SKM-1 (cell line): ENCODE measurements at regions not wholly inside any gene's neighbourhood (a gene's known extent, or its start where the extent isn't known, plus 50 kb on each side); places are given as distances from the start of the nearest gene placed in this dataset.
"Not testable (repeated sequence)": the region's sequence is repeated elsewhere in the genome, so short reads cannot be mapped to it uniquely, and the experiment has no call there.

Experiments
- DNase-seq: peaks from one replicate; lab custom pipeline; 2025; ENCODE audit not compliant: unreplicated experiment; lab: John Stamatoyannopoulos, UW

- no peak for DNase-seq
Observed at GRCh38 chr1:234849832-234850231, 239.9 kb upstream of the IRF2BP2 start.

GRCh38 chr1:234848972-234849649, 239.1 kb upstream of the IRF2BP2 start:
- DNase-seq, result peak; percentile 97

DNA sequence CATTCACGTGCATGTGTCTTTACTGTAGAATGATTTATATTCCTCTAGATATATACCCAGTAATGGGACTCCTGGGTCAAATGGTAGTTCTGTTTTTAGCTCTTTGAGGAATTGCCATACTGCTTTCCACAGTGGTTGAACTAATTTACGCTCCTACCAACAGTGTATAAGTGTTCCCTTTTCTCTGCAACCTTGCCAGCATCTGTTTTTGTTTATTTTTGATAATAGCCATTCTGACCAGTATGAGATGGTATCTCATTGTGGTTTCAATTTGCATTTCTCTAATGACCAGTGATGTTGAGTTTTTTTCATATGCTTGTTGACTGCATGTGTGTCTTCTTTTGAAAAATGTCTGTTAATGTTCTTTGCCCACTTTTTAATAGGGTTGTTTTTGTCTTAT, 236.8 kb upstream of the IRF2BP2 start:
- DNase-seq, result not testable (repeated sequence)

GRCh38 chr1:234845836-234846235, 235.9 kb upstream of the IRF2BP2 start:
- DNase-seq, result no peak

DNA sequence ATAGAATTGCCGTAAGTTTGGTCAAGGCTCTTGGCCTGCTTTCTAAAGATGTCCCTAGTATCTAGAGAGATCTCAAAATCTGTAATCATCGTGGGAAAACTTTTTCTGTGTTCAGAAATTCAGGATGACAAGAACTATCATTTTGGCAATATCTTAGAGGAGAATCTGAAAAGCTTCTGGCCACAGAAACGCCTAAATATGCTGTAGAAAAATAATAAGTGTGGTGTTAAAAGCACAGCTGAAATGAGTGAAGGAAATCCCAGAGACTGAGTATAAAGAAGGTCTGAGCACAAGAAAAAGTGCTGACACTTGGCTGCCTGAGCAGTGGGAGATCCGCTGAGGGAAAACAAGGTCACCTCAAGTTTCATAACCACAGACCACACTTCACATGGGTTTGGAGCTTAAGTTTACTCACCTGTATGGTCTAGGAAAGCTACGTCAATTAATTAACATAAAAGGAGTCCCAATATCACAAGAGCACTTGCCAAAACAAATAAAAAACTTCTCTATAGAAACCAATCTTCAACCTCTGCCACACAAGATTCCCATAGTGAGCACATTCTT, 235.2 kb upstream of the IRF2BP2 start:
- no peak for DNase-seq

GRCh38 chr1:234844479-234845031, 234.6 kb upstream of the IRF2BP2 start:
- no peak for DNase-seq

GRCh38 chr1:234843946-234844345, 234.0 kb upstream of the IRF2BP2 start:
- no peak for DNase-seq

DNA sequence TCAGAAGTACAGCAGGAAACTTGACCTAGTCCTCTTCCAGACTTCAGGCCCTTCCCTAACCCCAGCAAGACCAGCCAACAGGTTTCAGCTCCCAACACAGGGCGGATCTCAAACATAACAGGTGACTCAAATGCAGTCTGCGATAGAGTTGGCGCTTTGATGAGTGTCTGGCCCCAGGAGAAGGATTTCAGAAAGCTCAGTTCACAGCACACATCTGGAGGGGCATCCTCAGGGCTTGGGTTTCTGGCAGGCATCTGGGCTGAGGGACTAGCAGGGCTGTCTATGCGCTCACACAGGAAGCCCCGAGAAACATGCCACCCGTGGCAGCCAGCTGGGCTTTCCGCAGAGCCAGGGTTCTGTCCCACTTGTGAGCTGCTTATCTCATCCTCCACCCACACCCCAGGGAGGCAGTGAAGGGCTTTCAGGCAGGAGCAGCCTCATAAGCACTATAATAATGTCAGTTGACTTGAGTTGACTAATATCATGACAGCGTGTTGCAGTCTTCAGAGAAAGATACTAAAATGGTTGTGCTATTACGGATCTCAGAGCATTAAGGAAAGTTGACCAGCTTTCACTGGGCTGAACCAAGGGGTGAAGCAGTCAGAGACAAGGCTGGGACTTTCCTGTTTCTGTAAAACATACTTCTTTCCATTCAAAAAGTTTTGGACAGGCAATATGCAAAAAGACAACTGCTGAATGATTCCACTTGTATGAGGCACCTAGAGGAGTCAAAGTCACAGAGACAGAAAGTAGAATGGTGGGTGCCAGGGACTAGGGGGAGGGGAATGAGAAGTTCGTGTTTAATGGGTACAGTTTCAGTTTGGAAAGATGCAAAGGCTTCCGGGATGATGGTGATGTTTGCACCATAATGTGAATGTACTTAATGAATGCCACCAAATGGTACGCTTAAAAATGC, 233.0 kb upstream of the IRF2BP2 start:
- no peak for DNase-seq

GRCh38 chr1:234841710-234842231, 231.8 kb upstream of the IRF2BP2 start:
- peak; percentile 100 for DNase-seq

- DNase-seq, result no peak
Observed at GRCh38 chr1:234841281-234841680, 231.3 kb upstream of the IRF2BP2 start.

DNA sequence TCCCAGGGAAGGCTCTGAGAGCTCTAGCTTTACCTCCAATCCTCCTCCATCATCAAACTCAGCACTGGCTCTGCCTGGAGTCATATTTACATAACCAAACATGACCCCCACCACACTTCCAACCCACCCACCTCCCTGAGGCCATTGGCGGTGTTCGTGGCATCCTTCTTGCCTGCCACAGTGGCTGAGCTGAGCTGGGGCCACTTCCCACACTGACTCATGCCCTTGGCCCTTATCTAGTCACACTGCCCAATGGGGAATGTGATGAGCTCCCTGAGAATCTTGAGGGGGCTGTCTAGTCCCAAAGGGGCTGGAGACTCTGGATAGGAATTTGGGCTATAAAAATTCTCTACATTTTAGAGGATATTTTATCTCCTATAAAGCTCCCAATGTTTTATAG, 230.9 kb upstream of the IRF2BP2 start:
- DNase-seq, result no peak

GRCh38 chr1:234840253-234840652, 230.3 kb upstream of the IRF2BP2 start:
- DNase-seq, result no peak

DNA sequence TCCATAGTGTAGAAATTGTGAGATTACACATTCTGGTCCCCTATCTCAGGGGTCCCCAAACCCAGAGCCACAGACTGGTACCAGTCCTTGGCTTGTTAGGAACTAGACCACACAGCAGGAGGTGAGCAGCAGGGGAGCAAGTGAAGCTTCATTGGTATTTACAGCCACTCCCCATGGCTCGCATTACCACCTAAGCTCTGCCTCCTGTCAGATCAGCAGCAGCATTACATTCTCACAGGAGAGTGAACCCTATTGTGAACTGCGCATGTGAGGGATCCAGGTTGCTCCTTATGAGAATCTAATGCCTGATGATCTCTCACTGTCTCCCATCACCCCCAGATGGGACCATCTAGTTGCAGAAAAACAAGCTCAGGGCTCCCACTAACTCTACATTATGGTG, 229.7 kb upstream of the IRF2BP2 start:
- DNase-seq, result no peak

GRCh38 chr1:234838820-234839219, 228.8 kb upstream of the IRF2BP2 start:
- no peak for DNase-seq

- peak; percentile 86 for DNase-seq
Observed at GRCh38 chr1:234838182-234838581, 228.2 kb upstream of the IRF2BP2 start.

- DNase-seq, result peak; percentile 39
Observed at GRCh38 chr1:234837713-234838112, 227.7 kb upstream of the IRF2BP2 start.

- no peak for DNase-seq
Observed at GRCh38 chr1:234836776-234837357, 226.9 kb upstream of the IRF2BP2 start.

- peak; percentile 81 for DNase-seq
Observed at GRCh38 chr1:234836045-234836681, 226.2 kb upstream of the IRF2BP2 start.

GRCh38 chr1:234835239-234835638, 225.3 kb upstream of the IRF2BP2 start:
- no peak for DNase-seq

DNA sequence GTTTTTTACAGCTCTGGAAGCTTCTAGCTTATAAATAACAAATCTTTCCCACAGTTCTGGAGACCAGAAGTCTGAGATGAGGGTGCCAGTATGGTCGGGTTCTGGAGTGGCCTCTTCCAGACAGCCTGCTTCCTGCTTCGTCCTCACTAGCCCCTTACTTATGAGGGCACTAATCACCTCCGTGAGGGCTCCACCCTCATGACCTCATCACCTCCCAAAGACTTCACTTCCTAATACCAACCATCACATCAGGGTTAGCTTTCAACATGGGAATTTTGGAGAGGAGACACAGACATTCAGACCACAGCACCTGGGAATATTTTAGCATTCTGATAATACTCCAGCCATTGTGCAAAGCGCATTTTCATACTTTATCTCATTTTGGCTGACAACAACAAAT, 223.7 kb upstream of the IRF2BP2 start:
- DNase-seq, result no peak

DNA sequence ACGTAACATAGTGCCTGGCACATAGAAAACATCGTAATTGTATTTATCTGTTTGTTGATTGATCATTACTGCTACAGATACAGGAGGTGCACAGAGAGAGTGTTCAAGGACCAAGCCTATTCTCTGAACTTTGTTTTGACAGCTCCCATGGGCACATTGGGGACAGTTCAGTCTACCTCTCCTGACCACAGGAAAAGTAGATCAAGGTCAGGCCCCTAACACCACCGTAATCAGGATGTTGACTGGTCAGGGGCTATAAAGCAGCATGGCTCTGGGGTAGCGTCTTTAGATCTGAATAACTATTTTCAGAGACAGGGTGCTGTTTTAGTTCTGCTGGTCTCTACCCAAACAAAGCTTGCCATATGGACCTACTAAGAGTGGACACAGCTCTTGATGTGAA, 223.1 kb upstream of the IRF2BP2 start:
- no peak for DNase-seq
